GM12874 (cell line): ENCODE measurements at regions not wholly inside any gene's neighbourhood (a gene's known extent, or its start where the extent isn't known, plus 50 kb on each side); places are given as distances from the start of the nearest gene placed in this dataset.

ENCODE experiments used
- CTCF ChIP-seq: IDR thresholded peaks from 2 replicates; pipeline ENCODE4 v1.5.1; 2011; ENCODE audit warnings: low read depth, mild to moderate bottlenecking, control low read depth, low read length, moderate library complexity; ENCODE audit not compliant: insufficient read depth

- TF ChIP-seq CTCF, result no peak
Measured at GRCh38 chr13:90654970-90655369, 692.5 kb upstream of the MIR17HG start.

DNA sequence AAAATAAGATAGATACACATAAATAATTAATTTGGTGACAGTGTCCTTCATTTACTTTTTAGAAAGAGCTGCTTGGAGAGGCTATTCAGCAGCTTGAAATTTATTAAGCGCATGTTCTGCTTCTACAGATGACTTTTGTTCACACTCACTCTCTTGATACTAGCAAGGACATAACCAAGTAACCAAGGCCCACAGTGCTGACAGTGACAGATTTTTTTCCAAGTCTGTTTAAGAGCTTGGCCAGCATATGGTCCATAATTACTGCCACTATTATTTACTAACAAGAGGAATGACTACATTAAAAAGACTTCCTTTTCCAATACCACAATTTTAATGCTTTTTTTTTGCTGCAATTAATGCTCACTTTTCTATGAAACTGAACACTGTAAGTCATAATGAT is 673.7 kb upstream of the MIR17HG start:
- TF ChIP-seq CTCF, result no peak

DNA sequence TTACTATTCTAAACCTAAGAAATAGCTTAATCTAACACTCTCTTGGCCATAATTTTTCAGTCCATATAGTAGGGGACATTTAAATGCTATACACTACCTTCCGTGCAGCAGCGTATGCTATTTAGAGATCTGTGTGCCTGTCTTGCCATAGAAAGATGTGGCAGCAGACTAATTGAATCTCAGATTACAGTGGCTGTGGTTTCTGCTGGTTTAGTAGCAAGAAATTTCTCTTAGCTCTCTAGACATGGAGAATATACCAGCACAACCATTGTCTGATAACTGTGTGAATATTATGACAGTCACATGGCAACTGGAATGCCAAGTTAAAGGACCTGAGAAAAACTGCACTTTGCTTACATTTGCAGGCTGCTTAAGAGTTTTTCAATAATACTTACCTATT is 672.4 kb upstream of the MIR17HG start:
- TF ChIP-seq CTCF, result no peak

- TF ChIP-seq CTCF, result no peak
Measured at GRCh38 chr13:90680826-90681225, 666.7 kb upstream of the MIR17HG start.

- TF ChIP-seq CTCF, result no peak
Measured at GRCh38 chr13:90683711-90684131, 663.8 kb upstream of the MIR17HG start.

DNA sequence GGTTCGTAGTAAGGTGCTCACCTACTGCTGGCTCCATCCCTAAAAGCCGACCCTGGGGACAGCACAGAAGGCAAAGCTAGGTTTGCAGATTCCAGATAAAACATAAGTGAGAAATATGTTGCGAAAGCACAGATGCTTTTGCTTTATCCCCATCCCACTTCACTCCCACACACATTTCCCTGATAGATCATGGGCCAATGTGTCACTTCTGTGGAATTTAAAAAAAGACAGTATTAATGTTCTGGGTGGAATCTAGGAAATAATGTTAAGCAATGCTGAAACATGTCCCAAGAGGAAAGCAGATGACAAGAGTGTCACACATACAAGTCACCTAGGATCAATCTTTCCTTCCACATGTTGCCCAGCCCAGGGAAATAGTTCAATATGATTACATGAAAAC is 661.0 kb upstream of the MIR17HG start:
- no peak for TF ChIP-seq CTCF

DNA sequence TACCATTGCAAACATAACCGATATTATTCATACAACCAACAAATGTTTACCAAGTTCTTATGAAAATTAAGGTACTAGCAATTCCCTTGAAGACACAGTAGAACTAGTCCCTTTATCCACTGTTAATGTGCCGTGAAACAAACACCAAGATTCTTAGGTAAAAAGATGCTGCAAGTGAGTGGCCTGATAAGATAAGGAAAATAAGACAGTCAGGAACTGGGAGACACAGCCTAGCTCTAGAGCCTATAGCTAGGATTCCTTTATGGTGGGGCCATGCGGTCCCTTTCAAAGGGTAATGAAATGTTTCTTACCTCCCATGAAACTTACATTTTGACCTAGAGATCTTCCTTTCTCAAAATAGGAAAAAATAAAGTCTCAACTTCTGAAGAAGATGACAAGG is 658.4 kb upstream of the MIR17HG start:
- no peak for TF ChIP-seq CTCF
